H1 (cell line): ENCODE measurements at regions not wholly inside any gene's neighbourhood (a gene's known extent, or its start where the extent isn't known, plus 50 kb on each side); places are given as distances from the start of the nearest gene placed in this dataset.

ENCODE experiments used
- CTCF ChIA-PET: fragments of 300-600 bp; sonication (Branson Sonifier 250); formaldehyde crosslinking; loops from one replicate; lab custom pipeline; 2021; ENCODE audit not compliant: partially characterized antibody; lab: Charles Lee
- POLR2A ChIA-PET: fragments of 300-600 bp; sonication (Branson Sonifier 250); formaldehyde crosslinking; loops from one replicate; lab custom pipeline; 2021; ENCODE audit warnings: inconsistent platforms; ENCODE audit not compliant: partially characterized antibody; lab: Charles Lee
- DNase-seq, 2 experiments: peaks; one replicate each; pipeline versions ENCODE4 v3.0.0 to v3.0.0-alpha.2; 2010 to 2022; ENCODE audit warnings: low spot score in 2 of 2, low read depth in 1 of 2, mixed read lengths in 1 of 2
- FAIRE-seq: peaks from 2 replicates; lab custom pipeline; 2011; peaks lifted over from hg19 to GRCh38; lab: Jason Lieb, UNC
- H2AFZ ChIP-seq: 2 replicates; pipeline ENCODE4 v1.8.1; 2012; ENCODE audit warnings: low read length, inconsistent platforms
- H2AK5ac ChIP-seq: 2 replicates; pipeline ENCODE4 v1.6.1; 2013; ENCODE audit warnings: low read depth, low read length
- H2BK120ac ChIP-seq: replicated peaks from 2 replicates; pipeline ENCODE3; 2013; ENCODE audit warnings: low read depth, low read length, inconsistent platforms
- H2BK12ac ChIP-seq: 2 replicates; pipeline ENCODE4 v1.6.1; 2013; ENCODE audit warnings: low read depth, low read length
- H2BK15ac ChIP-seq: 2 replicates; pipeline ENCODE4 v1.6.1; 2013; ENCODE audit warnings: low read length
- H2BK20ac ChIP-seq: 2 replicates; pipeline ENCODE4 v1.6.1; 2013; ENCODE audit warnings: low read length
- H2BK5ac ChIP-seq: 2 replicates; pipeline ENCODE4 v1.6.1; 2013; ENCODE audit warnings: low read depth, low read length
- H3K14ac ChIP-seq: 2 replicates; pipeline ENCODE4 v1.6.1; 2013; ENCODE audit warnings: inconsistent platforms; ENCODE audit not compliant: insufficient read length
- H3K18ac ChIP-seq: 2 replicates; pipeline ENCODE4 v1.6.1; 2013; ENCODE audit warnings: low read length; ENCODE audit errors: extremely low read depth
- H3K23ac ChIP-seq: 2 replicates; pipeline ENCODE4 v1.6.1; 2013; ENCODE audit warnings: inconsistent platforms; ENCODE audit not compliant: insufficient read length
- H3K23me2 ChIP-seq: 2 replicates; pipeline ENCODE4 v1.6.1; 2013; ENCODE audit warnings: low read depth, low read length
- H3K27ac ChIP-seq: 2 replicates; pipeline ENCODE4 v1.6.1; 2011; ENCODE audit warnings: low read depth, low read length, inconsistent platforms
- H3K27me3 ChIP-seq, 4 experiments: replicated peaks in 1 of 4; 1 replicate in 1 of 4; 2 replicates in 3 of 4; pipeline versions ENCODE4 v1.6.1 to v1.8.1; 2011 to 2013; ENCODE audit warnings: low read length in 3 of 4, mild to moderate bottlenecking in 3 of 4, inconsistent platforms in 2 of 4, mixed read lengths in 2 of 4, moderate library complexity in 1 of 4; ENCODE audit not compliant: control insufficient read depth in 3 of 4, insufficient read depth in 3 of 4; ENCODE audit errors: extremely low read depth in 1 of 4
- H3K36me3 ChIP-seq, 4 experiments: 2 replicates each; pipeline versions ENCODE4 v1.6.1 to v1.8.1; 2011 to 2013; ENCODE audit warnings: mild to moderate bottlenecking in 4 of 4, low read length in 3 of 4, moderate library complexity in 2 of 4, control low read depth in 1 of 4, inconsistent platforms in 1 of 4; ENCODE audit not compliant: insufficient read depth in 4 of 4, control insufficient read depth in 2 of 4
- H3K4ac ChIP-seq: replicated peaks from 2 replicates; pipeline ENCODE3; 2013; ENCODE audit warnings: low read length, low read depth, mixed read lengths, inconsistent platforms; ENCODE audit not compliant: insufficient read length
- H3K4me1 ChIP-seq, 4 experiments: replicated peaks in 1 of 4; 1 replicate in 1 of 4; 2 replicates in 3 of 4; pipeline versions ENCODE4 v1.6.1 to v1.8.1; 2011 to 2013; ENCODE audit warnings: low read length in 3 of 4, inconsistent platforms in 2 of 4, mixed read lengths in 1 of 4; ENCODE audit not compliant: insufficient read depth in 4 of 4, control insufficient read depth in 3 of 4
- H3K4me2 ChIP-seq, 2 experiments: 2 replicates each; pipeline versions ENCODE4 v1.6.1 to v1.8.1; 2011 to 2013; ENCODE audit warnings: low read depth in 2 of 2, low read length in 2 of 2, control low read depth in 1 of 2, inconsistent platforms in 1 of 2, mild to moderate bottlenecking in 1 of 2; ENCODE audit not compliant: insufficient read depth in 1 of 2
- H3K4me3 ChIP-seq, 4 experiments: fragments of 200-600, 300-600 bp in 1 of 4; sonication (generic), shearing (Covaris generic), sonication (Bioruptor Twin) in 1 of 4; 2 replicates each; pipeline versions ENCODE4 v1.5.1 to v1.8.1; 2011 to 2016; ENCODE audit warnings: low read length in 4 of 4, low read depth in 3 of 4, control low read depth in 2 of 4, inconsistent platforms in 2 of 4, mild to moderate bottlenecking in 2 of 4, mixed read lengths in 1 of 4, moderate library complexity in 1 of 4; ENCODE audit not compliant: insufficient read depth in 2 of 4; ENCODE audit errors: extremely low read depth in 1 of 4
- H3K56ac ChIP-seq: replicated peaks from 2 replicates; pipeline ENCODE3; 2013; ENCODE audit warnings: low read depth, mild to moderate bottlenecking, mixed read lengths, low read length, inconsistent platforms; ENCODE audit not compliant: insufficient read length
- H3K79me1 ChIP-seq: 2 replicates; pipeline ENCODE4 v1.6.1; 2013; ENCODE audit warnings: low read depth, low read length, control low read depth
- H3K79me2 ChIP-seq, 2 experiments: 2 replicates each; pipeline versions ENCODE4 v1.6.1 to v1.8.1; 2012 to 2013; ENCODE audit warnings: low read length in 2 of 2, mild to moderate bottlenecking in 2 of 2, inconsistent platforms in 1 of 2; ENCODE audit not compliant: insufficient read depth in 2 of 2, control insufficient read depth in 1 of 2
- H3K9ac ChIP-seq, 4 experiments: replicated peaks in 1 of 4; 1 replicate in 1 of 4; 2 replicates in 3 of 4; pipeline versions ENCODE4 v1.6.1 to v1.8.1; 2011 to 2013; ENCODE audit warnings: low read depth in 3 of 4, low read length in 3 of 4, control low read depth in 2 of 4, mild to moderate bottlenecking in 2 of 4, moderate library complexity in 2 of 4, inconsistent platforms in 1 of 4; ENCODE audit errors: extremely low read depth in 1 of 4
- H3K9me3 ChIP-seq, 2 experiments: 2 replicates each; pipeline versions ENCODE4 v1.6.1 to v1.8.1; 2012 to 2013; ENCODE audit warnings: mild to moderate bottlenecking in 2 of 2, moderate library complexity in 2 of 2, control low read depth in 1 of 2, inconsistent platforms in 1 of 2, low read depth in 1 of 2, low read length in 1 of 2, mixed read lengths in 1 of 2; ENCODE audit not compliant: insufficient read depth in 2 of 2
- H4K20me1 ChIP-seq, 2 experiments: replicated peaks in 1 of 2; 2 replicates each; pipeline versions ENCODE3 to v1.8.1; 2011 to 2013; ENCODE audit warnings: inconsistent platforms in 2 of 2, low read length in 2 of 2, mild to moderate bottlenecking in 1 of 2; ENCODE audit not compliant: insufficient read depth in 2 of 2, control insufficient read depth in 1 of 2
- H4K5ac ChIP-seq: 2 replicates; pipeline ENCODE4 v1.6.1; 2013; ENCODE audit warnings: low read length, low read depth, mixed read lengths, inconsistent platforms; ENCODE audit not compliant: insufficient read length
- H4K8ac ChIP-seq: 2 replicates; pipeline ENCODE4 v1.8.0; 2013; ENCODE audit warnings: mild to moderate bottlenecking, moderate library complexity, low read length, inconsistent platforms; ENCODE audit not compliant: insufficient read depth; ENCODE audit errors: extremely low read depth
- H4K91ac ChIP-seq: replicated peaks from 2 replicates; pipeline ENCODE3; 2013; ENCODE audit warnings: low read length, mixed read lengths, inconsistent platforms; ENCODE audit not compliant: insufficient read length
- CEBPB ChIP-seq: IDR thresholded peaks from 2 replicates; pipeline ENCODE4 v1.6.1; 2012; ENCODE audit warnings: low read depth, low read length
- CHD1 ChIP-seq: IDR thresholded peaks from 2 replicates; pipeline ENCODE4 v1.6.1; 2012; ENCODE audit warnings: low read depth, low read length, improper control_type of control experiment
- GABPA ChIP-seq: IDR thresholded peaks from 2 replicates; pipeline ENCODE4 v1.6.1; 2011; ENCODE audit warnings: mild to moderate bottlenecking, low read length, moderate library complexity, borderline replicate concordance; ENCODE audit not compliant: insufficient read depth
- GTF2F1 ChIP-seq: IDR thresholded peaks from 2 replicates; pipeline ENCODE4 v1.6.1; 2012; ENCODE audit warnings: low read depth, low read length, improper control_type of control experiment, borderline replicate concordance
- KDM4A ChIP-seq: IDR thresholded peaks from one replicate; pipeline ENCODE4 v1.7.1; 2012; ENCODE audit warnings: low read depth, mild to moderate bottlenecking, moderate library complexity, low read length, inconsistent platforms; ENCODE audit not compliant: severe bottlenecking
- POLR2AphosphoS5 ChIP-seq: IDR thresholded peaks from 2 replicates; pipeline ENCODE4 v1.6.1; 2011; ENCODE audit warnings: low read depth, low read length
- SAP30 ChIP-seq: fragments of 300-600 bp; sonication (generic); IDR thresholded peaks from 2 replicates; pipeline ENCODE4 v1.7.1; 2012; ENCODE audit warnings: low read length, moderate library complexity, mild to moderate bottlenecking, inconsistent platforms; ENCODE audit not compliant: insufficient read depth, insufficient replicate concordance
- SP1 ChIP-seq: IDR thresholded peaks from 2 replicates; pipeline ENCODE4 v1.6.1; 2011; ENCODE audit warnings: low read depth, low read length
- SP2 ChIP-seq: IDR thresholded peaks from 2 replicates; pipeline ENCODE4 v1.6.1; 2012; ENCODE audit warnings: mild to moderate bottlenecking, low read length, inconsistent platforms
- TAF1 ChIP-seq: IDR thresholded peaks from 2 replicates; pipeline ENCODE4 v1.6.1; 2011; ENCODE audit warnings: mild to moderate bottlenecking, low read depth, low read length
- WGBS, 2 experiments: shearing (Covaris generic) in 1 of 2; methylation state at CpG; one replicate each; pipeline versions ENCODE4 v1.1.6 to v1.1.7; 2013 to 2015; ENCODE audit warnings: low lambda C conversion rate in 2 of 2, mixed read lengths in 2 of 2, inconsistent platforms in 1 of 2, low coverage in 1 of 2, missing lambda C conversion rate in 1 of 2; ENCODE audit not compliant: insufficient replicate concordance in 2 of 2, insufficient coverage in 1 of 2, insufficient read length in 1 of 2; ENCODE audit errors: extremely low coverage in 1 of 2, missing lambda C conversion rate in 1 of 2; 5-methylcytosine and 5-hydroxymethylcytosine counted together

GRCh38 chr18:72261590-72261989 lies 282.6 kb downstream of the CBLN2 start:
- no peak overlapping the region for H2BK5ac ChIP-seq
- no peak overlapping the region for H4K5ac ChIP-seq
- H3K36me3 ChIP-seq = no peaks in the 10 kb centered on the region
- ChIA-PET CTCF (no interaction called here), POLR2A (no interaction called here)
- H2BK12ac ChIP-seq = no peak overlapping the region
- H3K79me1 ChIP-seq = no peaks in the 10 kb centered on the region
- no peaks in the 10 kb centered on the region for H3K27me3 ChIP-seq
- H2BK15ac ChIP-seq = no peak overlapping the region
- no peak overlapping the region for H4K91ac ChIP-seq
- H4K20me1 ChIP-seq = no peaks in the 10 kb centered on the region
- H3K27ac ChIP-seq = no peak overlapping the region
- H3K9me3 ChIP-seq = peaks cover 36 to 50% of the 10 kb centered on the region in 2 experiments
- H3K23me2 ChIP-seq = no peaks in the 10 kb centered on the region
- no peak for DNase-seq
- H2AFZ ChIP-seq = no peak overlapping the region
- no peak overlapping the region for H3K4ac ChIP-seq
- H3K23ac ChIP-seq = no peak overlapping the region
- WGBS, 2 experiments = 67% methylated on average over 2 of the region's 2 CpGs; no CpG with 5 or more reads in 1 of the 2 experiments
- H2AK5ac ChIP-seq = no peak overlapping the region
- no peak overlapping the region for H4K8ac ChIP-seq
- no peak overlapping the region for H3K14ac ChIP-seq
- no peak overlapping the region for H3K4me2 ChIP-seq
- no peak overlapping the region for H2BK120ac ChIP-seq
- H3K56ac ChIP-seq = no peak overlapping the region
- no peak for FAIRE-seq
- no peak overlapping the region for H2BK20ac ChIP-seq
- H3K79me2 ChIP-seq = no peaks in the 10 kb centered on the region
- TF ChIP-seq GTF2F1 (no peak), GABPA (no peak), SAP30 (no peak), CEBPB (no peak), TAF1 (no peak), CHD1 (no peak), SP2 (no peak), SP1 (no peak), POLR2AphosphoS5 (no peak), KDM4A (no peak)
- no peak overlapping the region for H3K18ac ChIP-seq
- H3K4me3 ChIP-seq = no peak overlapping the region
- no peak overlapping the region for H3K9ac ChIP-seq
- H3K4me1 ChIP-seq = no peaks in the 10 kb centered on the region
